ENCODE measurements at regions not wholly inside any gene's neighbourhood (a gene's known extent, or its start where the extent isn't known, plus 50 kb on each side); places are given as distances from the start of the nearest gene placed in this dataset.

DNA sequence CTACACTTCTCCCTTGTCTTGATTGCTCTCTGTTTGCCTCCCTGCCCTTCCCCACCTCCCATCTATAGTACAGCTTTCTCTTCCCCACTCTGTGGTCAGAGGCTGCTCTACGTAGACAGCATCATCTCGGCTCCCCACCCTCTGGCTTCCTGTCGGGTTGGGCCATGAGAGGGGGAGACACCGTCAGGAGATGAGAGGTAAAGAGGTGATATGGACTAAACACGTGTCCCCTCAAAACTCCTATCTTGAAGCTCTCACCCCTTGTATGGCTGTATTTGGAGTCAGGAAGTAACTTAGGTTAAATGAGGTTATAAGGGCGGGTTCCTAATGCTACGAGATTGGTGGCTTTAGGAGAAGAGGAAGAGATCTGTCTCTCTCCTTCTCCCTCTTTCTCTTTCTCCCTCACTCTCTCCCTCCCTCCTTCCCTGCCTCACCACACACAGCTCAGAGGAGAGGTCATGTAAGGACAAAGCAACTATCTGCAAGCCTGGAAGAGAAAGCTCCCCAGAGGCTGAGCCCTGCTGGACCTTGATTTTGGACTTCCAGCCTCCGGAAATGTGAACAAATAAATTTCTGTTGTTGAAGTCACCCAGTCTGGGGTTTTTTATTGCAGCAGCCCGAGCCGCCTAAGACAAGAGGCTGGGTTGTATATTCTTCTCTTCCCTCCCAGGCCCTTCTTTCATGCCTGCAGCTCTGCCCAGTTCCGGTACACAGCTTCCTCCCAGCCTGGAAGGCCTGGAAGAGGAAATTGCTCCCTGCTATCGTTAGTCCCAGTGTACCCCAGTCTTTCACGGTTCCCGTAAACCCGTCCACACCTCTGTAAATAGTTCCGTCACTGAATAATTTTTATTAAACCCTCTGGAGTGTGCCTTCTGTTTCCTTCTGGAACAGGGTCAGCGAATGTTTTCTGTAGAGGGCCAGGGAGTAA is 138.0 kb downstream of the AKAIN1 start:
- TF ChIP-seq, protein P1, sequence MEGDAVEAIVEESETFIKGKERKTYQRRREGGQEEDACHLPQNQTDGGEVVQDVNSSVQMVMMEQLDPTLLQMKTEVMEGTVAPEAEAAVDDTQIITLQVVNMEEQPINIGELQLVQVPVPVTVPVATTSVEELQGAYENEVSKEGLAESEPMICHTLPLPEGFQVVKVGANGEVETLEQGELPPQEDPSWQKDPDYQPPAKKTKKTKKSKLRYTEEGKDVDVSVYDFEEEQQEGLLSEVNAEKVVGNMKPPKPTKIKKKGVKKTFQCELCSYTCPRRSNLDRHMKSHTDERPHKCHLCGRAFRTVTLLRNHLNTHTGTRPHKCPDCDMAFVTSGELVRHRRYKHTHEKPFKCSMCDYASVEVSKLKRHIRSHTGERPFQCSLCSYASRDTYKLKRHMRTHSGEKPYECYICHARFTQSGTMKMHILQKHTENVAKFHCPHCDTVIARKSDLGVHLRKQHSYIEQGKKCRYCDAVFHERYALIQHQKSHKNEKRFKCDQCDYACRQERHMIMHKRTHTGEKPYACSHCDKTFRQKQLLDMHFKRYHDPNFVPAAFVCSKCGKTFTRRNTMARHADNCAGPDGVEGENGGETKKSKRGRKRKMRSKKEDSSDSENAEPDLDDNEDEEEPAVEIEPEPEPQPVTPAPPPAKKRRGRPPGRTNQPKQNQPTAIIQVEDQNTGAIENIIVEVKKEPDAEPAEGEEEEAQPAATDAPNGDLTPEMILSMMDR (IDR thresholded peaks at IDR 0.05): no peak
- no peak for TF ChIP-seq EZH2 (IDR thresholded peaks at IDR 0.05; ENCODE audit: borderline replicate concordance, insufficient read depth, low read depth, low read length, poor library complexity, severe bottlenecking)

Measured in B cell (primary cell).